Glomerular visceral epithelial cell (primary cell): ENCODE measurements at regions not wholly inside any gene's neighbourhood (a gene's known extent, or its start where the extent isn't known, plus 50 kb on each side); places are given as distances from the start of the nearest gene placed in this dataset.
"Not testable (repeated sequence)": the region's sequence is repeated elsewhere in the genome, so short reads cannot be mapped to it uniquely, and the experiment has no call there.

Experiments
- DNase-seq: peaks from one replicate; pipeline ENCODE4 v3.0.0-alpha.2; 2016; ENCODE audit errors: extremely low spot score

DNA sequence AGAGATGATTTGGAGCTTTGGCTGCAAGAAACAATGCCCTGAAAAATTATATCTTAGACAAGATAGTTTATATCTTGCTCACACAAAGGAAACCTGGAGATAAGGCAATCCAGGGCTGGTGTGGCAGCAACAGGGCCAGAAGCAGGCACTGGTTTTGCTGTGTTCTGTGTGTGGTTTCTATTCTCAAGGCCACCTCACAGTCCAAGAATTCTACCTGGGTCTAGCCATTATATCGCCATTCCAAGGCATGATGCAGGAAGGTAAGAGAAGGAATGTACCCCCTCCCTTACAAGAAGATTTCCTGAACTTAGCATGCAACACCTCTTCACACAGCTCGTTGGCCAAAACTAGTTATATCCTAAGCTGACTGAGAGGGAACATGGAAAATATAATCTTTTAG, 74.5 kb upstream of the MEGF10 start:
- DNase-seq, result peak; percentile 51

DNA sequence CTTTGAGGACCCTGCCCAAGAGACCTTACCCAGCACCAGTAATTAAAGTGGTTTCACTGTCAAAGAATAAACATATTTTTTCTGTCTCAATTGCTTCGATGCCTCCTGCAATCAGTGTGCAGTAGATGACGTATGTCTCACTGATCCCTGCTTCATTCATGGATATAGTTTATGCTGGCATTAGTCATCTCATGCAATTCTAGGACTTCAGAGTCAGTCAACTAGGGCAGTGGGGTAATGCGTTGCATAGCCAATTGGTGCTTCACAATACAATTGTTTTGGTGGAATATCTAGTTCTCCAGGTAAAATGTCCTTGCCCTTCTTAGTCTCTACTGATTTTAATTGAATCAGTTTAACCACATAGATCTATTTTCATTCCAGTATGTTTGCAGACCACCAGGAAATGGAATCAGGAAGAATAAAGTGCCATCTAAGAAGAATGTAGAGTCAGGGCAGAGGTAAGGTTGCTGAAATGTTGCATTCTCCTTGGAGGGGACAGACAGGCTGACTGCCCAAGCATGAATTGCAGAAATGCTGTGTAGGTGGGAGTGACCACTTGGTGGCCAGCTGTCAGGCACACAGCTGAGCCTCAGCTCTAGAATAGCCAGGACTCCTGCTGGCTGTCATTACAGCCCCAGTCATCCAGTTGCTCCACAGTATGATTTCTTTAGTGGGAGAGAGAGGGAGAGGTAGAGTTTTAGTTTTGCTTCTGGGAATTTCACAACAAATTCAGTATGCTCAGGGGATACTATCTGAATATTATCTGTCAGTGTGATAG, 73.5 kb upstream of the MEGF10 start:
- DNase-seq, result peak; percentile 55

DNA sequence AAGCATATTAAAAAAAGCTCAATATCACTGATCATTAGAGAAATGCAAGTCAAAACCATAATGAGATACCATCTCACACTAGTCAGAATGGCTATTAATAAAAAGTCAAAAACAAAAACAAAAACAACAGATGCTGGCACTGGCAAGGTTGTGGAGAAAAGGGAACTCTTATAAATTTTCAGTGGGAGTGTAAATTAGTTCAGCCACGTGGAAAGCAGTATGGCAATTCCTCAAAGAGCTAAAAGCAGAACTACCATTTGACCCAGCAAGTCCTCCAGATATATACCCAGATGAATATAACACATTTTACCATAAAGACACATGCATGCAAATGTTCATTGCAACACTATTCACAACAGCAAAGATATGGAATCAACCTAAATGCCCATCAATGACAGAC, 68.7 kb upstream of the MEGF10 start:
- not testable (repeated sequence) for DNase-seq

DNA sequence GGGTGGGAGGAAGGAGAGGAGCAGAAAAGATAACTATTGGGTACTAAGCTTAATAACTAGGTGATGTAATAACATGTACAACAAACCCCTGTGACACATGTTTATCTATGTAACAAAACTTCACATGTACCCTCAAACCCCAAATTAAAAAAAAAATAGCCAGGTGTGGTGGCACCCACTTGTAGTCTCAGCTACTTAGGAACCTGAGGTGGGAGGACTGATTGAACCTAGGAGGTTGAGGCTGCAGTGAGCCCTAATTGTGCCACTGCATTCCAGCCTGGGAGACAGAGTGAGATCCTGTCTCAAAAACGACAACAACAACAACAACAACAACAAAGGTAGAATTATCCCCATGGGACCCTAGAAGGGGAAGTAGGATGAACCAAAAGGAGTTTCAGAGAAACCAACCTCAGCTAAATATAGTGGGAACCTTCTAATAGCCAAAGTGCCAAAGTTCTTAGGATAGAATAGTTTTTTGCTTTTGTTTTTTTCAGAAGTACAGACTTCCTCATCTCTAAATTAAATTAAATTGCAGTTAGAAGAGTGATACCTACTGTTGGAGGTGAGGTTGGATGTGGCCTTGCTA, 67.9 kb upstream of the MEGF10 start:
- not testable (repeated sequence) for DNase-seq

DNA sequence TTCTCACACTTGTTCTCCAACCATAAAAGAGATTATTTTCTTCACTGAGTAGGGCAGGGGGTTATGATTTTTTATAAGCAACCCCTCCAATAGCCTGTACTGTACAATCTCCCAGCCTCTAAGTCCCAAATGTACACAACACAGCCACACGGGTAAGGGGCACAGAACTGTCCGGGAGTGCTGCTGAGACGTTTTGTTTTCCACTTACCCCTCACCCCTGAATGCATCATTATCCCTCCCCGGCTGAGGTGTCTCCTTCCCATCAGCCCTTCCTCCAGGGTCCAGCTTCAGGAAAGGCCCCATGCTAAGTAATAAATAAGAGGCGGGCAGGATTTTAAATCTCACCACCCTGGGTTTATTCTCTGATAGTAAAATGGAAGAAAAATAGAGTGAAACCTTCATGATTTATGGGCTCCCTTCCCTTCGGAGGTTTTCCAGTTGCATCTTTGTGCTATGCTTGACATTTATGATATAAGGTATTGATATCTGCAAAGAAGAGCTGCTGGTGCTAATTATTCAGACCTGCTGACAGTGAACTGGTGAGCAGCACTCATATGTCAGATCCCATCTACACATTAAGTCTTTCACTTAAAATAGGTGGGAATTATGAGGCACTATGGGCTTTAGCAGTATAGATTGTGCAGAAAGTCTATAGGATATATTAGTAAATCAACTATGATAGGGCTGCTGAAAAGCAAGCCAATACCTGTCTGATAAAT, 67.2 kb upstream of the MEGF10 start:
- no peak for DNase-seq

DNA sequence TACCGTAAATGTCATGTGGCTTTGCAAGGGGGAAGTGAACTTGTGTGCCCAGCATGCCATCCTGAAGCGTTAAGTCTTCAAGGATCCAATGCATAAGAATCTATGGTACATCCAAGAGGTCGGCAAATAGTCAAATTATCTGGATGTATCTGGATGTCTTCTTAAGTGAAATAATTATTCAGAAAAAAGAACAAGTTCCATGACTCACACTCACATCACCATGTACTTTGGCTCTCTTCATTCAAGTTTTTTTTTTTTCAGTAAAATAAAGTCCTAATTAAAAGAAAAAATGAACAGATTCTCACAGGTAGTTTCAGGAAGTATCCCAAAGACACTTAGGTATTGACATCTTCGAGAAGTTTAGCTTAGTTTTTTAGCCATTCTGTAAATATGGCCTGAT, 62.7 kb upstream of the MEGF10 start:
- DNase-seq, result no peak

DNA sequence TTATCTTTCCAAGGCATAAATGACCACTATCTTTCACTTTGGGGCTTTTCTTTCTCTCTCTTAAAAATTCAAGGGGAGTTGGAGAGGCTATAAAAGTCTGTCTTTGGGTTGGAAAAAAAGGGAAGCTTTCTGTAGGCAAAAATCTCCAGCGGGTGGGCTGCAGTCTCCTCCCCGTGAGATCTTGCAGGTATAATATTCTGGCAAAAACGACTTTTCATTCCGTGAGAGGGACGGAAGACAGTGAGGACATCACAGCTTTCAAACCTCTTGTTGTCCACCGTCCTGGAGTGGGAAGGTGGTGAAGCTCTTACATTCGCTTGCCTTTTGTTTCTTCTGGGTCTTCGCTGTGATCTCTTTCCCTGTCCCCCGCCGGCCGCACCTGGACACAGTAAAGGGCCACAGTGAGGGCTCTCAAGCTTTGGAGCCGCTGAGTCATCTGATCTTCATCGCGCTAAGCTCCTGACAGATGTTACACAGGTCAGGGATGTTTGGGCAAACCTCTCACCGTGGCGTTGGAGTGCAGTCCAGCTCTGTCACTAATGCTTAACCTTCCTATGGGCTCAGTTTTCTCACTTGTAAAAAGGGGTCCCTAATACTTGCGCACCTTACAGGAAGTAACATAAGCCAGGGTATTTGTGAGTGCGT, 61.9 kb upstream of the MEGF10 start:
- DNase-seq, result no peak

DNA sequence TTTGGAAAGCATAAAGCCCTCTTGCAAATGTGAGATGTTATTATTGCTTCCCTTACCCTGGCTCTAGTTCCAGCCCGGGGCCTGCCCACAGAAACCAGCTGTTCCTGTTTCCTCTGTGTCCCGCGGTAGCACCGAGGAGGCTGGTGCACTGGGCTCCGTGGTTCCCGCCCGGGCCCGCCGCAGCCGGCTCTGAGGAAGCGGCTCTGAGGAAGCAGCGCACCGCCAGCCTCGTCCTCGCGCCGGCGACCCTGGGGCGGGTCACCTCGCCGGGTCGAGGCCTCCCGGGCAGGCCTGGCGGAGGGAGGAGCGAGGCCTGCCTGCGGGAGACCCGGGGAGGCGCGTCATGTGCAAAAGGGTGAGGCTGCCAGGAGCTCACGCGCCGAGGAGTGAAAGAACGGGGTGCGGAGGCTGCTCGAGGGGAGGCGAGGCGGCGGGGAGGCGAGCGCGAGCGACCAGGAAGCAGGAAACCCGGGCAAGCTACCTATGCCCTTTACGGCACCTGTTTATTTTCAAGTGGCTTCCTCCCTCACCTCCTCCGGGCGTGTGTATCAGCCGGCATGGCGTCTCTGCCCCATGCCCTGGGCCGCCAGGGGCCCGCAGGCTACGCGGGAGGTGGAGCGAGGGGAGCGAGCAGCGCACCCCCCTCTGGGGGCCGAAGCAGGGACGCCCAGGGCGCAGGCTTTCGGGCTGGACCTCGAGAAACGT, 61.3 kb upstream of the MEGF10 start:
- DNase-seq, result peak; percentile 34

DNA sequence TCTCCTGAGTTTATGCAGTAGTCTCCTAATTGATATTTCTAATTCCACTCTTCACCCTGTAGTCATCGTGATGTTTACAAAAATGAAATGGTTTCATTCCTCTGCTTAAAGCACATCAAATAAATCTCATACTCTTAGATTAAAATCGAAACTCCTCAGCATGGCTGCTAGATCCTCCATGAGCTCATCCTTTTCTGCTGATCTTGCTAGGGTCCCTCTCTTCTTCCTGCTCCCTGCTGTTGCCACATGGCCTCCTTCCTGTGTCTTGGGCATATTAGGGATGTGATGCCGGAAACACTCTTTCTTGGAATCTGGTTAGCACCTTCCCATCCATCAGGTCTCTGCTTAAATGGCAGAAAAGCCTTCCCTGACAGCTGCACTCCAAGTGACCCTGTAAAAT, 59.5 kb upstream of the MEGF10 start:
- DNase-seq, result no peak

DNA sequence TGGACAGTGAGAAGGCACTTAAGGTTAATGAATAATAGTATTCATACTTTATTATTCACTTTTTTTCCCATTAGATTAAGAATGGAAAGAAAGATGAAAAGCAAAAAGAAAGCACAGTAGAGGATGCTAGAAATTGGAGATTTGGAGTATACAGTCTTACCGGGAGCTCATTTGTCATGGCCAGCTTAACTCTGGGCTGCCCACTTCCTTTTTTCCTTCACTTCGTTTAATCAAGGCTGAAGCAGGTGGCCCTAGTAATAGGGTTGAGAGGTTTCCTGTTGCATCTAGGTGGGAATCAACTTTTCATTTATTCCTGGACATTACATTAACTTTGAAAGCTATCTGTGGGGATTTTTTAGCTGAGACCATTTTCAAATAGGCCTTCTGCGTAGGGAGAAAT, 57.0 kb upstream of the MEGF10 start:
- no peak for DNase-seq

DNA sequence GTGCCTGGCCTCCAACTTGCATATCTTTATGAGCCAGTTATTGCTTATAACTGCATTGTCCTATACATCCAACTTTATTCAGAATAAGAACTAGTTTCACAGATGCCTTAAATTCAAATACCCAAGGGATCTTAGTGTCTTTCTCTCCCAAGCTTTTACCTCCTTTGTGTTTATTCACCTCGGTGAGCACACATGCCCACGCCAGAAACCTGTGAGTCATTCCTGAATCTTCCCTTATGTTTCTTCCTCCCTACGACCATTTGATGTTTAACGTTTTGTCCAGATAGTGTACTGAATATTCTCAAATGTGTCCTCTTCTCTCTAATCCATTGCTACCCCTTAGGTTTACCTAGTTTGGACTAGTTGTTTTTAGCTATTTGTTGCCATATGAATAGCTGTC, 55.5 kb upstream of the MEGF10 start:
- DNase-seq, result peak; percentile 22

DNA sequence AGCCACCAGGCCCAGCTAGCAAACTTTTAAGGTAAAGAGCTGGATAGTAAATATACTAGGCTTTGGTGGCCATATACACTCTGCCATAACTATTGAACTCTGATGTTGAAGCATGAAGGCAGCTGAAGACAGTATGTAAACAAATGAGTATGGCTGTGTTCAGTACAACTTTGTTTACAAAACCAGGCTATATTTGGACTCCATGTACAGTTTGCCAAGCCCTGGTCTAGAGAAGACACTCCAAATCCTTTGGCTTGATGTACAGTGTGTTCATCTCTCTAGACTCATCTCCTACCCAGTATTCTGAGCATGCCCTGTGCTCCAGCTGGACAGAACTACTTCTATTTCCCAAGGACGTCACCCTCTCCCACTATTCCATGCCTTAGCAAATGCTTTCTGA, 54.3 kb upstream of the MEGF10 start:
- DNase-seq, result no peak
